ENCODE measurements at regions not wholly inside any gene's neighbourhood (a gene's known extent, or its start where the extent isn't known, plus 50 kb on each side); places are given as distances from the start of the nearest gene placed in this dataset.
"Not testable (repeated sequence)": the region's sequence is repeated elsewhere in the genome, so short reads cannot be mapped to it uniquely, and the experiment has no call there.

GRCh38 chr2:160612266-160612856, 118.8 kb upstream of the RBMS1 start:
- peaks cover 19 to 28% of the 10 kb centered on the region in 2 donors for H3K9me3 Mint-ChIP-seq
- no peak overlapping the region for H3K27ac Mint-ChIP-seq
- no peak for ATAC-seq

GRCh38 chr2:160613466-160614153, 120.0 kb upstream of the RBMS1 start:
- ATAC-seq (peak; percentile 26 to 54), DNase-seq (ENCODE audit: low spot score in 2 of 2) (no peak)
- H3K36me3 Mint-ChIP-seq = peaks cover 16 to 32% of the 10 kb centered on the region in 2 donors
- H3K9me3 Mint-ChIP-seq = peaks cover 19 to 32% of the 10 kb centered on the region in 2 donors
- peak overlapping the region in 1 of 2 donors; percentile 19 for H3K27ac Mint-ChIP-seq

More at GRCh38 chr2:160612266-160612856, 118.8 kb upstream of the RBMS1 start:
- DNase-seq (ENCODE audit: low spot score in 2 of 2) = no peak
- peaks cover 16 to 32% of the 10 kb centered on the region in 2 donors for H3K36me3 Mint-ChIP-seq

GRCh38 chr2:160614391-160614790, 120.8 kb upstream of the RBMS1 start:
- DNase-seq (ENCODE audit: low spot score in 2 of 2) (no peak), ATAC-seq (no peak)
- Mint-ChIP-seq H3K36me3 (peaks cover 16 to 32% of the 10 kb centered on the region in 2 donors), H3K9me3 (peaks cover 19 to 36% of the 10 kb centered on the region in 2 donors), H3K27ac (no peak overlapping the region)

GRCh38 chr2:160615706-160616105, 122.1 kb upstream of the RBMS1 start:
- Mint-ChIP-seq H3K9me3 (peaks cover 19 to 36% of the 10 kb centered on the region in 2 donors), H3K27ac (no peak overlapping the region), H3K36me3 (peaks cover 16 to 32% of the 10 kb centered on the region in 2 donors)
- no peak for ATAC-seq
- no peak for DNase-seq (ENCODE audit: low spot score in 2 of 2)

- H3K9me3 Mint-ChIP-seq = peaks cover 19 to 36% of the 10 kb centered on the region in 2 donors
- no peak overlapping the region for H3K27ac Mint-ChIP-seq
- H3K36me3 Mint-ChIP-seq = peaks cover 16 to 32% of the 10 kb centered on the region in 2 donors
- no peak for ATAC-seq
- DNase-seq (ENCODE audit: low spot score in 2 of 2) = no peak
Observed at GRCh38 chr2:160616149-160616548, 122.5 kb upstream of the RBMS1 start.

- H3K27ac Mint-ChIP-seq = no peak overlapping the region
- H3K36me3 Mint-ChIP-seq = no peaks in the 10 kb centered on the region
- DNase-seq (ENCODE audit: low spot score in 2 of 2) (no peak), ATAC-seq (no peak)
- peaks cover 0 to 14% of the 10 kb centered on the region in 2 donors for H3K9me3 Mint-ChIP-seq
Observed at GRCh38 chr2:160621748-160622147, 128.1 kb upstream of the RBMS1 start.

GRCh38 chr2:160628020-160628637, 134.5 kb upstream of the RBMS1 start:
- peaks cover 0 to 14% of the 10 kb centered on the region in 2 donors for H3K9me3 Mint-ChIP-seq
- not testable (repeated sequence) for ATAC-seq; DNase-seq (ENCODE audit: low spot score in 2 of 2); H3K27ac Mint-ChIP-seq; H3K36me3 Mint-ChIP-seq

GRCh38 chr2:160628811-160629210, 135.2 kb upstream of the RBMS1 start:
- ATAC-seq = peak in 1 of 2 donors; percentile 53
- Mint-ChIP-seq H3K36me3 (peaks cover 0 to 10% of the 10 kb centered on the region in 2 donors), H3K9me3 (peaks cover 0 to 14% of the 10 kb centered on the region in 2 donors), H3K27ac (no peak overlapping the region)
- DNase-seq (ENCODE audit: low spot score in 2 of 2) = no peak

- no peak for ATAC-seq
- Mint-ChIP-seq H3K9me3 (peaks cover 0 to 9% of the 10 kb centered on the region in 2 donors), H3K27ac (no peak overlapping the region), H3K36me3 (peaks cover 0 to 10% of the 10 kb centered on the region in 2 donors)
- DNase-seq (ENCODE audit: low spot score in 2 of 2) = no peak
Observed at GRCh38 chr2:160630801-160631590, 137.4 kb upstream of the RBMS1 start.

GRCh38 chr2:160632084-160632975, 138.7 kb upstream of the RBMS1 start:
- Mint-ChIP-seq H3K9me3 (peaks cover 5 to 11% of the 10 kb centered on the region in 2 donors), H3K27ac (no peak overlapping the region), H3K36me3 (peaks cover 0 to 10% of the 10 kb centered on the region in 2 donors)
- no peak for DNase-seq (ENCODE audit: low spot score in 2 of 2)
- ATAC-seq = no peak

GRCh38 chr2:160634436-160634835, 140.8 kb upstream of the RBMS1 start:
- ATAC-seq (no peak), DNase-seq (ENCODE audit: low spot score in 2 of 2) (no peak)
- Mint-ChIP-seq H3K36me3 (peaks cover 11 to 17% of the 10 kb centered on the region in 2 donors), H3K27ac (no peak overlapping the region), H3K9me3 (peaks cover 17 to 18% of the 10 kb centered on the region in 2 donors)

- H3K9me3 Mint-ChIP-seq = peaks cover 24% of the 10 kb centered on the region in 2 donors
- no peak overlapping the region for H3K27ac Mint-ChIP-seq
- DNase-seq (ENCODE audit: low spot score in 2 of 2) = no peak
- H3K36me3 Mint-ChIP-seq = peaks cover 19 to 26% of the 10 kb centered on the region in 2 donors
- no peak for ATAC-seq
Observed at GRCh38 chr2:160635488-160635887, 141.9 kb upstream of the RBMS1 start.

- Mint-ChIP-seq H3K27ac (no peak overlapping the region), H3K36me3 (peaks cover 19 to 36% of the 10 kb centered on the region in 2 donors), H3K9me3 (peaks cover 24 to 29% of the 10 kb centered on the region in 2 donors)
- DNase-seq (ENCODE audit: low spot score in 2 of 2) (no peak), ATAC-seq (no peak)
Observed at GRCh38 chr2:160639472-160639871, 145.9 kb upstream of the RBMS1 start.

GRCh38 chr2:160646684-160647444, 153.3 kb upstream of the RBMS1 start:
- Mint-ChIP-seq H3K9me3 (no peaks in the 10 kb centered on the region), H3K36me3 (no peaks in the 10 kb centered on the region)

GRCh38 chr2:160647967-160648685, 154.5 kb upstream of the RBMS1 start:
- no peak for DNase-seq (ENCODE audit: low spot score in 2 of 2)
- H3K27ac Mint-ChIP-seq = no peak overlapping the region

More at GRCh38 chr2:160646684-160647444, 153.3 kb upstream of the RBMS1 start:
- ATAC-seq (no peak), DNase-seq (ENCODE audit: low spot score in 2 of 2) (no peak)
- H3K27ac Mint-ChIP-seq = no peak overlapping the region

More at GRCh38 chr2:160647967-160648685, 154.5 kb upstream of the RBMS1 start:
- ATAC-seq = no peak
- Mint-ChIP-seq H3K36me3 (no peaks in the 10 kb centered on the region), H3K9me3 (no peaks in the 10 kb centered on the region)

Measured in activated naive CD4-positive, alpha-beta T cell treated with anti-CD3 and anti-CD28 coated beads, Interleukin-2, amount 50 U/mL, for 72 hours (primary cell).